Tibial nerve (tissue), 4 donors: ENCODE measurements at regions not wholly inside any gene's neighbourhood (a gene's known extent, or its start where the extent isn't known, plus 50 kb on each side); places are given as distances from the start of the nearest gene placed in this dataset.

ENCODE experiments used
- CTCF ChIP-seq, 5 experiments: fragments of 200-600 bp in 3 of 5; fragments of 450-650 bp in 2 of 5; sonication (generic) in 3 of 5; IDR thresholded peaks; one replicate each; pipeline ENCODE4 v1.5.1; 2016 to 2019; ENCODE audit warnings: antibody characterized with exemption in 5 of 5, mild to moderate bottlenecking in 3 of 5, moderate library complexity in 2 of 5
- EP300 ChIP-seq, 2 donors: sonication (generic); formaldehyde crosslinking; IDR thresholded peaks; one replicate each; pipeline ENCODE4 v1.6.1; 2017; ENCODE audit warnings: antibody characterized with exemption in 2 of 2, mild to moderate bottlenecking in 1 of 2
- POLR2A ChIP-seq, 2 donors: fragments of 450-650 bp; IDR thresholded peaks; one replicate each; pipeline ENCODE4 v1.6.1; 2017; ENCODE audit warnings: antibody characterized with exemption in 2 of 2, mild to moderate bottlenecking in 2 of 2, moderate library complexity in 2 of 2

- TF ChIP-seq POLR2A (IDR thresholded peaks at IDR 0.05) = no peak
- TF ChIP-seq CTCF (IDR thresholded peaks at IDR 0.05) = no peak
- TF ChIP-seq EP300 (IDR thresholded peaks at IDR 0.05) = no peak
These were observed 426.1 kb upstream of the FANCL start for GRCh38 chr2:58667137-58667774.
